ENCODE measurements at regions not wholly inside any gene's neighbourhood (a gene's known extent, or its start where the extent isn't known, plus 50 kb on each side); places are given as distances from the start of the nearest gene placed in this dataset.

GRCh38 chr12:40502322-40502721 is 189.9 kb upstream of the CNTN1 start (continued):
- TF ChIP-seq YY1 (IDR thresholded peaks at IDR 0.05; ENCODE audit: low read depth, low read length) (0 out of 2 replicates have a peak, but pooled peaks have one; percentile 25), RELB (IDR thresholded peaks at IDR 0.05; ENCODE audit: low read depth) (peak; percentile 30; the same call in 1 of the 2 replicates), GATAD2B (conservative IDR thresholded peaks at IDR 0.05; ENCODE audit: low read depth) (no peak), USF2 (IDR thresholded peaks at IDR 0.05; ENCODE audit: borderline replicate concordance, low read depth, low read length) (no peak), ZZZ3 (IDR thresholded peaks at IDR 0.05; ENCODE audit: control insufficient read depth, insufficient read length, low read depth) (no peak)

GRCh38 chr12:40505327-40505726 is 186.9 kb upstream of the CNTN1 start:
- no peak overlapping the region for H3K9ac ChIP-seq (ENCODE audit: control insufficient read depth, insufficient read depth, low read length)
- H3K27ac ChIP-seq (ENCODE audit: control insufficient read depth, insufficient read depth): no peak overlapping the region
- intact Hi-C loops (cut with micrococcal nuclease; ENCODE audit: unreplicated experiment): no loop called here
- CTCF ChIA-PET: no interaction called here
- peak overlapping the region; percentile 53 for H2AFZ ChIP-seq (ENCODE audit: control insufficient read depth, low read depth, low read length)
- H3K36me3 ChIP-seq (ENCODE audit: control insufficient read depth in 2 of 2, insufficient read depth in 2 of 2, low read length in 1 of 2): no peaks in the 10 kb centered on the region
- DNase-seq (ENCODE audit: low read depth, low spot score) (no peak), FAIRE-seq (no peak), ATAC-seq (no peak)
- no peak for TF ChIP-seq BCL11A (IDR thresholded peaks at IDR 0.05; ENCODE audit: low read depth, low read length)
- no peak overlapping the region for H3K4me2 ChIP-seq (ENCODE audit: control insufficient read depth, insufficient read depth)
- no peak overlapping the region for H3K4me3 ChIP-seq
- POLR2A ChIA-PET: no interaction called here
- no TSS peak for BruUV-seq (replicated peaks)
- H3K79me2 ChIP-seq (ENCODE audit: control insufficient read depth, insufficient read depth, low read length): no peaks in the 10 kb centered on the region
- RAD21 ChIA-PET (ENCODE audit: unreplicated experiment): no interaction called here
- in situ Hi-C loops (cut with MboI): no loop called here
- 6% methylated on average over 1 of the region's 1 CpG for WGBS (ENCODE audit: insufficient coverage, insufficient replicate concordance, low lambda C conversion rate, missing lambda C conversion rate)
- no peaks in the 10 kb centered on the region for H3K27me3 ChIP-seq (replicated peaks in 1 of 2; ENCODE audit: control insufficient read depth in 2 of 2, insufficient read depth in 2 of 2, low read length in 1 of 2)
- H3K9me3 ChIP-seq (replicated peaks; ENCODE audit: control insufficient read depth, insufficient read depth, low read length): peaks cover 6% of the 10 kb centered on the region; the same call in 2 of the 3 replicates
- SMC1A ChIA-PET (ENCODE audit: uncharacterized antibody, unreplicated experiment): no interaction called here
- no peaks in the 10 kb centered on the region for H4K20me1 ChIP-seq (ENCODE audit: control insufficient read depth, insufficient read depth)
- no peaks in the 10 kb centered on the region for H3K4me1 ChIP-seq (ENCODE audit: control insufficient read depth, insufficient read depth, low read length)

All from GM12878 (cell line).